ENCODE measurements at regions not wholly inside any gene's neighbourhood (a gene's known extent, or its start where the extent isn't known, plus 50 kb on each side); places are given as distances from the start of the nearest gene placed in this dataset.

- no peak for DNase-seq
Measured at GRCh38 chr14:86884498-86884897, 1108.5 kb downstream of the GALC start.

- no peak for DNase-seq
Measured at GRCh38 chr14:86882818-86883217, 1110.2 kb downstream of the GALC start.

- no peak for DNase-seq
Measured at GRCh38 chr14:86865934-86866333, 1127.0 kb downstream of the GALC start.

- DNase-seq: no peak
Measured at GRCh38 chr14:86858591-86858990, 1134.4 kb downstream of the GALC start.

- peak; percentile 70 for DNase-seq
Measured at GRCh38 chr14:86858031-86858430, 1135.0 kb downstream of the GALC start.

GRCh38 chr14:86852530-86852929, 1140.5 kb downstream of the GALC start:
- peak; percentile 6 for DNase-seq

- no peak for DNase-seq
Measured at GRCh38 chr14:86847140-86847539, 1145.8 kb downstream of the GALC start.

GRCh38 chr14:86838363-86838762, 1154.6 kb downstream of the GALC start:
- DNase-seq: no peak

GRCh38 chr14:86826661-86827060, 1166.3 kb downstream of the GALC start:
- peak; percentile 25 for DNase-seq

- DNase-seq: no peak
Measured at GRCh38 chr14:86824167-86824566, 1168.8 kb downstream of the GALC start.

GRCh38 chr14:86823581-86823980, 1169.4 kb downstream of the GALC start:
- no peak for DNase-seq

GRCh38 chr14:86815341-86815740, 1177.6 kb downstream of the GALC start:
- no peak for DNase-seq

- no peak for DNase-seq
Measured at GRCh38 chr14:86802726-86803125, 1190.3 kb downstream of the GALC start.

GRCh38 chr14:86799244-86799647, 1193.7 kb downstream of the GALC start:
- DNase-seq: peak; percentile 97

- DNase-seq: no peak
Measured at GRCh38 chr14:86798330-86798729, 1194.7 kb downstream of the GALC start.

GRCh38 chr14:86797075-86797351, 1196.0 kb downstream of the GALC start:
- no peak for DNase-seq

GRCh38 chr14:86796221-86797074, 1196.5 kb downstream of the GALC start:
- peak; percentile 74 for DNase-seq

GRCh38 chr14:86794689-86795088, 1198.3 kb downstream of the GALC start:
- no peak for DNase-seq

- DNase-seq: no peak
Measured at GRCh38 chr14:86790408-86791364, 1202.3 kb downstream of the GALC start.

GRCh38 chr14:86788224-86788623, 1204.8 kb downstream of the GALC start:
- peak; percentile 50 for DNase-seq

- DNase-seq: peak; percentile 80
Measured at GRCh38 chr14:86787717-86788116, 1205.3 kb downstream of the GALC start.

- no peak for DNase-seq
Measured at GRCh38 chr14:86782092-86782580, 1210.8 kb downstream of the GALC start.

- no peak for DNase-seq
Measured at GRCh38 chr14:86780876-86781510, 1212.0 kb downstream of the GALC start.
